Spinal cord (tissue), 10 donors: ENCODE measurements at regions not wholly inside any gene's neighbourhood (a gene's known extent, or its start where the extent isn't known, plus 50 kb on each side); places are given as distances from the start of the nearest gene placed in this dataset. TPM values are rescaled to one million over a fixed set of nuclear protein-coding genes. Genes with fewer than 3 reads are reported as not detected.

ENCODE experiments used
- DNase-seq, 6 donors: peaks; one replicate each; pipeline versions ENCODE4 v3.0.0 to v3.0.0-alpha.2; 2013 to 2015; ENCODE audit warnings: low spot score in 6 of 6, low read depth in 4 of 6
- H3K27ac ChIP-seq: one replicate; pipeline ENCODE4 v1.5.1; 2013; ENCODE audit warnings: low read depth, low read length, control low read depth
- H3K27me3 ChIP-seq: one replicate; pipeline ENCODE4 v1.6.1; 2013; ENCODE audit warnings: low read length; ENCODE audit not compliant: control insufficient read depth, insufficient read depth
- H3K36me3 ChIP-seq: one replicate; pipeline ENCODE4 v1.6.1; 2013; ENCODE audit warnings: low read length; ENCODE audit not compliant: control insufficient read depth, insufficient read depth
- H3K4me1 ChIP-seq: one replicate; pipeline ENCODE4 v1.6.1; 2013; ENCODE audit warnings: low read length; ENCODE audit not compliant: control insufficient read depth, insufficient read depth
- H3K4me3 ChIP-seq: one replicate; pipeline ENCODE4 v1.5.1; 2013; ENCODE audit warnings: low read depth, low read length, control low read depth
- H3K9me3 ChIP-seq: one replicate; pipeline ENCODE4 v1.6.1; 2013; ENCODE audit warnings: low read length; ENCODE audit not compliant: control insufficient read depth, insufficient read depth
- WGBS: methylation state at CpG from one replicate; pipeline ENCODE4 v1.1.5; 2013; ENCODE audit warnings: missing lambda C conversion rate; ENCODE audit not compliant: insufficient coverage; 5-methylcytosine and 5-hydroxymethylcytosine counted together
- small RNA-seq: library from RNA; depleted of rRNA; stranded (forward); fragments of <200 nt; gene quantifications from one replicate; pipeline ENCODE3, GENCODE V24; 2014; ENCODE audit warnings: low replicate concordance
- donor health status: healthy.

GRCh38 chr10:120403109-120403508, 53.9 kb upstream of the PLPP4 start:
- H3K4me1 ChIP-seq = no peaks in the 10 kb centered on the region
- H3K4me3 ChIP-seq = no peak overlapping the region
- H3K27me3 ChIP-seq = no peaks in the 10 kb centered on the region
- no peaks in the 10 kb centered on the region for H3K36me3 ChIP-seq
- H3K9me3 ChIP-seq = peaks cover 4% of the 10 kb centered on the region
- 100% methylated on average over 3 of the region's 3 CpGs for WGBS
- DNase-seq = no peak
- no peak overlapping the region for H3K27ac ChIP-seq

- H3K27ac ChIP-seq = no peak overlapping the region
- 90% methylated on average over 4 of the region's 4 CpGs for WGBS
- no peaks in the 10 kb centered on the region for H3K36me3 ChIP-seq
- H3K4me3 ChIP-seq = no peak overlapping the region
- no peaks in the 10 kb centered on the region for H3K27me3 ChIP-seq
- no peak for DNase-seq
- H3K9me3 ChIP-seq = no peaks in the 10 kb centered on the region
- H3K4me1 ChIP-seq = no peaks in the 10 kb centered on the region
Observed at GRCh38 chr10:120406376-120406775, 50.7 kb upstream of the PLPP4 start.

Small RNA genes in the stretch of these regions (small RNA-seq; reads per million reads assigned to genes)
- not detected for gene AL355298.1
